ENCODE measurements at regions not wholly inside any gene's neighbourhood (a gene's known extent, or its start where the extent isn't known, plus 50 kb on each side); places are given as distances from the start of the nearest gene placed in this dataset.

- no peak for DNase-seq
- H3K4me1 ChIP-seq (ENCODE audit: control insufficient read depth in 1 of 2, insufficient read depth in 2 of 2, low read depth in 1 of 2, low read length in 1 of 2) = peaks cover 0 to 9% of the 10 kb centered on the region in 2 experiments; a peak in 1 of 4 replicates
- H3K4me3 ChIP-seq (ENCODE audit: low read depth in 2 of 2, low read length in 1 of 2) = no peak overlapping the region
- no peaks in the 10 kb centered on the region for H3F3A ChIP-seq (replicated peaks; ENCODE audit: insufficient read depth)
- H3K9me2 ChIP-seq = no peaks in the 10 kb centered on the region
- H3K27ac ChIP-seq (ENCODE audit: low read depth in 2 of 2, low read length in 1 of 2) = no peak overlapping the region
- H3K79me2 ChIP-seq (ENCODE audit: insufficient read depth) = no peaks in the 10 kb centered on the region
- H3K9me3 ChIP-seq = 0 out of 2 replicates have a peak, but pooled peaks cover 3% of the 10 kb centered on the region
- H3K27me3 ChIP-seq (ENCODE audit: insufficient read depth) = no peaks in the 10 kb centered on the region
- H3K36me3 ChIP-seq (replicated peaks in 1 of 2; ENCODE audit: control insufficient read depth in 1 of 2, insufficient read depth in 2 of 2, low read length in 1 of 2) = no peaks in the 10 kb centered on the region
- ChIA-PET POLR2A (no interaction called here), CTCF (interaction anchor here (2.7 kb wide), 1 partner anchor 9 kb away, joined by 26 read pairs; no protein-coding TSS in a partner anchor)
- no CpG with 5 or more reads among the region's 5 CpGs for WGBS (ENCODE audit: low lambda C conversion rate)
- no peak overlapping the region for H3K9ac ChIP-seq
- H3K4me2 ChIP-seq = no peak overlapping the region
- no peak overlapping the region for H2AFZ ChIP-seq (ENCODE audit: low read depth)
- no peaks in the 10 kb centered on the region for H4K20me1 ChIP-seq (ENCODE audit: insufficient read depth)
- TF ChIP-seq ELF1 (IDR thresholded peaks at IDR 0.05) (no peak), NFIC (IDR thresholded peaks at IDR 0.05; ENCODE audit: borderline replicate concordance) (no peak), RAD21 (IDR thresholded peaks at IDR 0.05; ENCODE audit: low read length) (no peak), PBX3 (IDR thresholded peaks at IDR 0.05) (no peak), POLR2AphosphoS5 (IDR thresholded peaks at IDR 0.05; ENCODE audit: low read depth, low read length) (no peak), MXI1 (IDR thresholded peaks at IDR 0.05; ENCODE audit: low read depth, low read length) (no peak), TAF1 (IDR thresholded peaks at IDR 0.05; ENCODE audit: borderline replicate concordance, low read depth, low read length) (no peak), USF2 (IDR thresholded peaks at IDR 0.05; ENCODE audit: borderline replicate concordance, low read depth, low read length) (no peak), GATA2 (CRISPR knock-in tag; IDR thresholded peaks at IDR 0.05) (no peak), TCF12 (IDR thresholded peaks at IDR 0.05) (no peak), CHD2 (IDR thresholded peaks at IDR 0.05; ENCODE audit: low read length, partially characterized antibody) (no peak)
Observed at GRCh38 chr20:60202046-60202445, 243.8 kb downstream of the CDH26 start.

GRCh38 chr20:60203451-60203850 is 245.2 kb downstream of the CDH26 start:
- TF ChIP-seq NRF1 (IDR thresholded peaks at IDR 0.05; ENCODE audit: low read depth, low read length) (no peak), CTCF (IDR thresholded peaks at IDR 0.05) (no peak), NFIC (IDR thresholded peaks at IDR 0.05; ENCODE audit: borderline replicate concordance) (no peak), FOSL2 (IDR thresholded peaks at IDR 0.05; ENCODE audit: borderline replicate concordance, low read depth) (no peak), FOXM1 (IDR thresholded peaks at IDR 0.05; ENCODE audit: low read depth) (no peak), MXI1 (IDR thresholded peaks at IDR 0.05; ENCODE audit: low read depth, low read length) (no peak), RCOR1 (IDR thresholded peaks at IDR 0.05; ENCODE audit: low read length) (no peak), EP300 (IDR thresholded peaks at IDR 0.05; ENCODE audit: borderline replicate concordance in 1 of 2, low read depth in 1 of 2, low read length in 1 of 2) (no peak), RXRA (IDR thresholded peaks at IDR 0.05; ENCODE audit: borderline replicate concordance, low read depth) (no peak), SMC3 (IDR thresholded peaks at IDR 0.05; ENCODE audit: low read depth, low read length) (no peak)
- H2AFZ ChIP-seq (ENCODE audit: low read depth) = no peak overlapping the region
- H3K4me1 ChIP-seq (ENCODE audit: control insufficient read depth in 1 of 2, insufficient read depth in 2 of 2, low read depth in 1 of 2, low read length in 1 of 2) = peaks cover 0 to 9% of the 10 kb centered on the region in 2 experiments; a peak in 1 of 4 replicates
- 6% methylated on average over 4 of the region's 6 CpGs for WGBS (ENCODE audit: low lambda C conversion rate)
- 0 out of 2 replicates have a peak, but pooled peaks cover 3% of the 10 kb centered on the region for H3K9me3 ChIP-seq
- ChIA-PET CTCF (interaction anchor here (0.7 to 1.3 kb wide), 2 partner anchors 8 to 146 kb away, joined by 3 to 6 read pairs; no protein-coding TSS in a partner anchor), POLR2A (no interaction called here)
- no peaks in the 10 kb centered on the region for H3K27me3 ChIP-seq (ENCODE audit: insufficient read depth)
- no peak overlapping the region for H3K9ac ChIP-seq
- H3K27ac ChIP-seq (ENCODE audit: low read depth in 2 of 2, low read length in 1 of 2) = no peak overlapping the region
- no peaks in the 10 kb centered on the region for H4K20me1 ChIP-seq (ENCODE audit: insufficient read depth)
- no peak overlapping the region for H3K4me2 ChIP-seq
- no peaks in the 10 kb centered on the region for H3K9me2 ChIP-seq
- no peaks in the 10 kb centered on the region for H3F3A ChIP-seq (replicated peaks; ENCODE audit: insufficient read depth)
- no peak overlapping the region for H3K4me3 ChIP-seq (ENCODE audit: low read depth in 2 of 2, low read length in 1 of 2)
- H3K79me2 ChIP-seq (ENCODE audit: insufficient read depth) = no peaks in the 10 kb centered on the region
- no peak for DNase-seq
- H3K36me3 ChIP-seq (replicated peaks in 1 of 2; ENCODE audit: control insufficient read depth in 1 of 2, insufficient read depth in 2 of 2, low read length in 1 of 2) = no peaks in the 10 kb centered on the region

All from SK-N-SH (cell line).